ENCODE measurements at regions not wholly inside any gene's neighbourhood (a gene's known extent, or its start where the extent isn't known, plus 50 kb on each side); places are given as distances from the start of the nearest gene placed in this dataset.

- TF ChIP-seq YY1 (IDR thresholded peaks at IDR 0.05; ENCODE audit: insufficient read depth, insufficient read length) (no peak), SUZ12 (IDR thresholded peaks at IDR 0.05; ENCODE audit: extremely low read depth, insufficient read depth, insufficient read length) (no peak)
These were observed 114.8 kb upstream of the ALDH1B1 start for GRCh38 chr9:38277601-38278200.
